Middle frontal gyrus (tissue), 1 donor: ENCODE measurements at regions not wholly inside any gene's neighbourhood (a gene's known extent, or its start where the extent isn't known, plus 50 kb on each side); places are given as distances from the start of the nearest gene placed in this dataset.

Experiments used
- DNase-seq: peaks from one replicate; pipeline ENCODE4 v3.0.0-alpha.2; 2015; ENCODE audit warnings: low spot score; ENCODE audit errors: extremely low spot score

- no peak for DNase-seq
These were observed 669.8 kb upstream of the LRFN5 start for GRCh38 chr14:40936861-40937260.

GRCh38 chr14:40920380-40920779, 686.3 kb upstream of the LRFN5 start:
- no peak for DNase-seq

DNA sequence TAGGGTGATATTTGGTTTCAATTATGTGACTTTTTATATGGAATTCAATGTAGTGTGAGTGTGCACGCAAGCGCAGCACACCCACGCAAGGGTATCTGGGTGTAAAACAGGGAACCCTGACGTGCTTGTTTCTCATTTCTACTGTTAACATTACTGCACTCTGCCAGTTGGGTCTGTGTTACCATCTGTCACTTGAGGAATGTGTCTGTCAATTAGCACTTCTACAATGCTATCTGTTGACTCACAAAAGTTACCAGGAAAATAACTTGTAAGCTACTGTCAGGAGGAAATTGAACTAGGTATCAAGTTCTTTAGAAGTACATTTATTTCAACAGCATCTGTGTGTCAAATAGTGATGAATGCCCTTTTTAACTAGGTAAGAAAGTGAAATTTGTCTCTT, 695.5 kb upstream of the LRFN5 start:
- DNase-seq, result no peak

GRCh38 chr14:40909906-40910305, 696.8 kb upstream of the LRFN5 start:
- DNase-seq, result no peak

GRCh38 chr14:40903709-40904108, 703.0 kb upstream of the LRFN5 start:
- DNase-seq, result no peak

- no peak for DNase-seq
These were observed 707.2 kb upstream of the LRFN5 start for GRCh38 chr14:40899435-40899834.

- no peak for DNase-seq
These were observed 711.8 kb upstream of the LRFN5 start for GRCh38 chr14:40894846-40895245.

- DNase-seq, result no peak
These were observed 717.5 kb upstream of the LRFN5 start for GRCh38 chr14:40889126-40889525.

GRCh38 chr14:40887912-40888311, 718.8 kb upstream of the LRFN5 start:
- DNase-seq, result no peak

DNA sequence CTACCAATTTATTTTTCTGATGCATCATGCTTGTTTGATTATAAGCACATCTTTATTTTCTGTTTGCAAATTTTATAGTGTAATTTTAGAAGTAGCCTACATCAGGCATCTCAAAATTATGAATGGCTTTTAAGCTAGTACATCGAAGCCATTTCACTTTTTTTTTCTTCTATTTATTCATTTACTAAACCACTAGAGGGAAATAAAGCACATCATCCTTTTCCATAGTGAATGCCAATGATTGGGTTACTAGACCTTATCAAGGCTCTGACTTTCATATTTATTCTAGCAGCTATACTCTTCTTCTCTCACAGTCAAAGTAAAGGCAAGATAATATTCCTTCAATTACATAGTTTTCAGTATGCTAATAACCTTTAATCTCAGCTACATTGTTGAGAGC, 736.4 kb upstream of the LRFN5 start:
- DNase-seq, result no peak

DNA sequence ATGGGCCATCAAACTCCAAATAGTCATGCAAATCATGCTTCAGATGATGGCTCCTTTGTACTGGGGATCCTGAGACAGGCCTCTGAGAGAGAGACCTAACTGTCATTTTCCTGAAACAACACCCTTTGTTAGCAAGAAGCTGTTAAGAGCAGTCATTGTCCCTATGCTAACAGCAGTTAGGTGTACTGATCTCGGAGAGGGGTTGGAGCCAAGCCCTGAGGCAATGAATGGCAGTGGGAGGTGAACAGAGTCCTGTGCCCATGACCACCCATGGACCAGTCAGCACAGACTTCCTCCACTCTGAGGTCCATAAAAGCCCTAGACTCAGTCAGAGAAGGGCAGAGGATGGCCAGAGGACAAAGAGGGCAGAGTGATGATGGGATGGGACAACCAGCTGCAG, 747.6 kb upstream of the LRFN5 start:
- DNase-seq, result no peak

DNA sequence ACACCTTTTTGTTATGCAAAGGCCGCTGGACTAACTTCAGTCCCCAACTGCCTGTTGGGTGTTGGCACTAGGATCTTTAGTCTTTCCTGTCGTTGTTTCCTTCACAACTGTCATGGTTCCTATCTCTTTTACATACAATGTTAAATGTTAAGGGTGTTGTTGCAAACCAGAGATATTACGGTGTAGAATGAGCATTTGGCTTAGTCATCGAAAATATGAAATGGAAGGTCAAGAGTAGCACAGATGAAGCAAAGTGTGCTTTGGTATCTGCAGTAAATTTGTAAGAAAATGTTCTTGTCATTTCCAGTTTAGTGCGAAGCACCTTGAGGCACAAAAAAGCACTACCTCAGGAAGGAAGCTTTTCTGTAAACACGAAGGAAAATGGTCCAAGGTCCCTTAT, 751.3 kb upstream of the LRFN5 start:
- no peak for DNase-seq

DNA sequence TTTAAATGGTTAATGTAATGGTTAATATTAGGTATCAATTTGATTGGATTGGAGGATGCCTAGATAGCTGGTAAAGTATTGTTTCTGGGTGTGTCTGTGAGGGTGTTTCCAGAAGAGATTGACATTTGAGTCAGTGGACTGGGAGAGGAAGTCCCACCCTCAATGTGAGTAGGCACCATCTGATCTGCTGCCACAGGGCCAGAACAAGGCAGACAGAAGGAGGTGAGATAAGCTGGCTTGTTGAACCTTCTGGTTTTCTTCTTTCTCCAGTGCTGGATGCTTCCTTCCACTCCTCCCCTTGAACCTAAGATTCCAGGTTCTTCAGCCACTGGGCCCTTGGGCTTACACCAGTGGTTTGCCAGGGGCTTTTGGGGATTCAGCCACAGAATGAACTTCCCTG, 756.5 kb upstream of the LRFN5 start:
- no peak for DNase-seq

DNA sequence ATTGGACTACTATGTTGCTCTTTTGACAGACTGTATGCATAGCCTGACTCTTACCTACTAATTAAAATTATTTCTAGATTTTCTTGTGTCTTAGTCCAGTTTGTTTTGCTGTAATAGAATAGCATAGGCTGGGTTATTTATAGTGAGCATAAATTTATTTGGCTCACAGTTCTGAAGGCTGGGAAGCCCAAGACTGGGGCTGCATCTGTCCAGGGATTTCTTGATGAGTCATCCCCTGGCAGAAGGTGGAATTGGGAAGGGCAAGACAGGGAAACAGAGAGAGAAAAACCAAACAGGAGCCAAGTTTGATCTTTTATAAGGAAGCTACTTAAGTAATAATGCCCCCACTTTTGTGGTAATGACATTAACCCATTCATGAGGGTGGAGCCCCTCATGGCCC, 759.2 kb upstream of the LRFN5 start:
- DNase-seq, result no peak

DNA sequence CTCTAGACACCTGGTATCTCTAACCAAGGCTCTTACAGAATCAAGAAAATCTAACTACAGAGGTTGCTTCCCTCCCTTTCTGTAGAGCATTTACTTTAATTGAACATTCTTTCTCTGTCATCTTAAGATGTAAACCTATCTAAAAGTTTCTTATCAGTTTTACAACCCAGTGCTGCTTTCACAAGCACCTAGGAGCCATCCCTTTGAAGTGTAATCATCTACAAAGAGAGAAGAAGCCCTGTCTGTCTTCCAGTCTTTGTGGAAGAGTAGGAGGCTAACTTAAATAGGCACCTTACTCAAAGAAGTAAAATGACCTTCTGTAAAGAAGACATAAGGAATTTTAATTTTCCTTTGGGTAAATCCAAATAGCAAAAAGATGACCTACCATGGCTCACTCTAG, 763.9 kb upstream of the LRFN5 start:
- DNase-seq, result no peak

- no peak for DNase-seq
These were observed 764.8 kb upstream of the LRFN5 start for GRCh38 chr14:40841886-40842285.

- no peak for DNase-seq
These were observed 768.1 kb upstream of the LRFN5 start for GRCh38 chr14:40838601-40839000.

- no peak for DNase-seq
These were observed 800.2 kb upstream of the LRFN5 start for GRCh38 chr14:40806471-40806870.

DNA sequence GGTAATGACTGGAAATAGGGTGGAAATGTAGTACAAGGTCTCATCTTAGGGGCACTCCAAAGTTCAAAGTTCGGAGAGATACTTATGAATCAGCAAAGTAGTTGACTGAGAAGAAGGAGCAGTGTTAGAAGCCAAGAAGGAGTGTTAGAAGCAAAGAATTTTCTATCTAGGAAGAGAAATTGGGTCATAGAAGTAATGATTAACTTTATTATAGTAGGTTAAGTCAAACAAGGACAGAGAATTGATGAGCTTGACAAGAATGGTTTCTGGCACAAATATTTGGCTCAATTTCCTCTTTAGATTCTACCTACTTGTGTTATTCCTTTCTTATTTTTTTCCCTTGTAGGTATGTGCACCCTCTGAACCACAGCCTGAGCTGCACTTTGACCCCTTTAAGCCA, 810.5 kb upstream of the LRFN5 start:
- DNase-seq, result no peak

- no peak for DNase-seq
These were observed 821.8 kb upstream of the LRFN5 start for GRCh38 chr14:40784860-40785259.

DNA sequence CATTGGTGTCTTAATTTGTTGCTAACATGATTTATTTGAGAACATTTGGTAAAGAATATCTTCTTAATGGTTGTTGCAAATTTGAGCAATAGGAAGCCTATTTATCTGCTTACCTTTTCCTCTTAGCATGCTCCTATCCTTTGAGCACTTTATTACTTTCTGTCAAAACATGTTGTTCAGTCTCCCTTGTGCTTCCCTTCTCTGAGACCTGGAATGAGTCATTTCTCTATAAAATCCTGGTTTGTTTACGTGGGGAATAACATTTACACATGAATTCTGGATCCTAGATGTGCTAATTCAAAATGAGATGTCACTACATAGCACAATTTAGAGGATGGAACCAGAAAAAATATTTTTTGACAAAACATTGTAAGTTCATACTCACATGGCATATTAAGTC, 844.0 kb upstream of the LRFN5 start:
- DNase-seq, result no peak

DNA sequence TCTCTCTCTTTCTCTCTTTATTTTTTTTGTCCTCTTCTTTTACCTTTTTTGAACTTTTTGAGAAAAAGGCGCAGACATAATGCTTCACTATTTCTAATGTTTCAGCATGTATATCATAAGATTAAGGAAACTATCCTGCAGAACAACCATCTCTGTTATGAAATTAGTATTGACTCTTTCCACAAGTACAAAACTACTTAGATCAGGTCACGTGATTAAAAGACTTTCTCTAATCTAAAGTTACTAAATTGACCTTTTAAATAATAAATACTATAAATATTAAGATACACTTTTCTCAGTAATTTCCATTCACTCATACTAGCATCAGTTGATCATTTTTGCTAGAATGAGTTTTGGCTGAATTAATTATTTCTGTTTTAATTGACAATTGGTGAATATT, 844.5 kb upstream of the LRFN5 start:
- DNase-seq, result no peak

DNA sequence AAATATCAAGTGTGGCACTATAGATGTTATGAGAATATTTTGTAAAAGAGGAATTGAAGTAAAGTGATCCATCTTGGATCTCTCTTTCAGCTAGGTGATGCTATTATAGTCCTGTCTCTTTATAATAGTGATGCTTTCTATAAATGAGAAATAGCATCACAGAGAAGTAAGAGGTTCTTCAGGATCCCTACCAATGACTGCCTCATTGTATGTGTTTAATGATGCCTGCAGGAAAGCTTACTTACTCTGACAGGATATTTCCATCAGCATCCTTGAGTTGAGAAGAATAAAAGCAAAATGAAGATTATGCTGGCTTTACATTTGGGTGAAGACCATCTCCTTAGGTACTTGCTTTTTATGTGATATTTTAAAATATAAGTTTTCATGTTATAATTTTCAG, 846.0 kb upstream of the LRFN5 start:
- DNase-seq, result no peak

GRCh38 chr14:40758076-40758475, 848.6 kb upstream of the LRFN5 start:
- DNase-seq, result no peak
